HG03045 (cell line): ENCODE measurements at regions not wholly inside any gene's neighbourhood (a gene's known extent, or its start where the extent isn't known, plus 50 kb on each side); places are given as distances from the start of the nearest gene placed in this dataset.

ENCODE experiments used
- ATAC-seq: cut with Tn5 transposase; IDR thresholded peaks from one replicate; pipeline ENCODE4 v1.9.1; 2021; ENCODE audit warnings: mild to moderate bottlenecking, moderate library complexity; ENCODE audit not compliant: unreplicated experiment

DNA sequence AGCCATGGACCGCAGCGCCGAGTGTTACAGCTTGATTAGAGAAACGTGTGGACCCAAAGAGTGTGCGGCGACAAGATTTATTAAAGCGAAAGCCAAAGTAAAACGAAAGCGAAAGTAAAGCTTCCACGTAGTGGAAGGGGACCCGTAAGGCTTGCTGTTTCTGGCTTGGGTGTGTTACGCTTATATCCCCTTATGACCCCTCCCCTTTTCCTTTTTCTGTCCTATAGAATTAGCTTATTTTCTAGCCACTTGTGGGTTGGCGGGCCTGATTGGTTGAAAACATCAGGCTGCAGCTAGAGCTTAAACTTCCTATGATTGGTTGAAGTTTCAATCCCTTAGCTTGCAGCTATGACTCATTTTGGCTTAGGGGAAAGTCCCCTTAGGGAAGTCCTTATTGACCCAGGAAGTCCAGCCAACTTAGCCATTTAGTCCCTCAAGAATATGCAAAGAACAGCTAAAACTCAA is 969.7 kb downstream of the DCDC2C start:
- ATAC-seq, result no peak

DNA sequence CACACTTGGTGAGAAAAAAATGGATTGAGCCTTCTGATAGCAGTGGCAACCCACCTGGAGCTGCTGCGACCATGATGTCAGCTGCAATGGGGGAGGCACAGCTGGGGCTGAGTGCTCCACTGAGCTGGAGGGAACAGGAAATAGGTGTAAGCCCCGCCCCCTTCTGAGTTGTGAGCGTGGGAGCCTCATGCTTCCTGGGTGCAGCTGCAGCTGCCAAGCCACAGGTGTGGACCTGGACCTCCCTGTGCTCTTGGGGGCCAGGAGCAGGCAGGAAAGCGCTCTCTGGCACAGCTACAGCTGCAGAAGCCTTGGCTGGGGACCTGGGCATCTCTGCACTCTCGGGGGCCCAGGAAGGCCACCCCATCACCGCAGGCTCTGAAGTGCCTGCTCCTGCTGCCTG is 970.6 kb downstream of the DCDC2C start:
- ATAC-seq, result no peak

DNA sequence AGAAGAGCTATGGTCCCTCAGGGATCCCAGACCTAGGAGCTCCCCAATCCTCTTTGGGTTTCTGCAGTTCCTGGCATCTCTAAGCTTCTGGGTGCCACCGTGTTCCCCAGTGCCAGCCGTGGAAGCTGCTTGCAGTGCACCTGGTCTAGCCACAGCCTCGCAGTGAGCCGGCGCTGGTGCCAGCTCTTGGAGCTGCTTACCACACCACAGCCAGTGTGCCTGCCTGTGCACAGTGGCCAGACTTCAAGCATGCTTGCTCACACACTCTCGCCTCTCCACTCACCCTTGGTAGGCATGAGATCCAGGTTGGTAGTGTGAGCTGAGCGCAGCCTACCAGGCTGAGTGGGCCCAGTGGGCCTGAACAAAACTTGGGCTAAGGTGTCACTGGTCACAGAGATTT is 971.9 kb downstream of the DCDC2C start:
- ATAC-seq, result no peak

DNA sequence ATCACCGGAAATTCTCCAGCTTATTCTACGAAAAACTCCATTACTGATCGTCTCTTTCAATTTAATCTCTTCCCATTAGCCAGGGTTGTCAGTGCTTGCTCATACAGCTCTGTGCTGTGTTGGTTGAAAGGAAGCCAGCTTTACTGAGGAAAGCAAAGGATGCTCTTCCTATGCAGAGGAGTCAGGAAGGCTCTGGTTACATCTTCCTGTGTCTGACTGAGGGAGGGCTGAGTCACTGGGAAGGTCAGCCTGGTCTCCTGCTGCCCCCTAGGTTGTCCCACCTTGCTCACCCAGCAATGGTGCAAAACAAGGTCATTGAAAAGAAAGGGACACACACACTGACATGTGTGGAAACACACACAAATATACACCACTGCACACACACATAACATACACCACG is 975.6 kb downstream of the DCDC2C start:
- no peak for ATAC-seq

DNA sequence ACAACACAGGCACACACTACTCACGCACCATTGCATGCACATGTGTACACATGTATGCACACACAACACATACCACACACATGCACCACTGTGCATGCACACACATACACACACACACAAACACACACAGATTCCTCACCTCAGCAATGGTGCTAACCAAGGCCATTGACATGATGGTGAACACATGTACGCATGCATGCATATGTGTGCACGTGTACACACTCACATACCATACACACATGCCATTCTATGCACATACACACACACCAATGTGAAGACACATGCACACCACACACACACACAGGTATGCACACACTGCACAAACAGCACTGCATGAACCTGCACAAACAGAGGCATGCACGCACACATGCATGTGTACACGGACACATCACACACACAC is 976.0 kb downstream of the DCDC2C start:
- no peak for ATAC-seq

DNA sequence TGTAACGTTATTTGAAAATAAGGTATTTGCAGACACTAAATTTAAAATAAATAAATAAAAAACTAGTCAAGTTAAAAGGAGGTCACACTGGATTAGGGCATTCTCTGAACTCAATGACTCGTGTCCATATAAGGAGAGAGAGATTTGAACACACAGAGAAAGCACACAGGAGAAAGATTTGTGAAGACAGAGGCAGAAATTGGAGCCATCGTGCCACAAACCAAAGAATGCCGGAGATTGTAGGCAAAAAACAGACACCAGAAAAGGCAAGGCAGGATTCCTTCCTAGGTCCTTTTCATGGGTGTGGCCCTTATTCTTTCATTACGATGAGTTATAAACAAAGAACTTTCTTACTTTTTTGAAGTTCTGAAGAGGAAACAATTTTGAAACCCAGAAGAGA is 981.5 kb downstream of the DCDC2C start:
- no peak for ATAC-seq

DNA sequence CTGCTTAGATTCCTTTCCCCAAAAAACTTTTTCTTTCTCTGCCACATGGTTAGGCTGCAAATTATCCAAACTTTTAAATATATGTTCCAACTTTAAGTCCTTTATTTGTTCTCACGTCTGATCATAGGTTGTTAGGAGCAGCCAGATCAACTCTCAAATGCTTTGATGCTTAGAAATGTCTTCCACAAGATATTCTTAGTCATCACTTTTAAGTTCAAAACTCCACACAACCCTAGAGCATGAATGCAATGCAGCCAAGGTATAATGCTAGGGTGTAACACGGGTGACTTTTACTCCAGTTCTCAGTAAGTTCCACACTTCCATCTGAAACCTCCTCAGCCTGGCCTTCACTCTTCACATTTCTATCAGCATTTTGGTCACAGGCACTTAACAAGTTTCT is 987.5 kb downstream of the DCDC2C start:
- ATAC-seq, result no peak

DNA sequence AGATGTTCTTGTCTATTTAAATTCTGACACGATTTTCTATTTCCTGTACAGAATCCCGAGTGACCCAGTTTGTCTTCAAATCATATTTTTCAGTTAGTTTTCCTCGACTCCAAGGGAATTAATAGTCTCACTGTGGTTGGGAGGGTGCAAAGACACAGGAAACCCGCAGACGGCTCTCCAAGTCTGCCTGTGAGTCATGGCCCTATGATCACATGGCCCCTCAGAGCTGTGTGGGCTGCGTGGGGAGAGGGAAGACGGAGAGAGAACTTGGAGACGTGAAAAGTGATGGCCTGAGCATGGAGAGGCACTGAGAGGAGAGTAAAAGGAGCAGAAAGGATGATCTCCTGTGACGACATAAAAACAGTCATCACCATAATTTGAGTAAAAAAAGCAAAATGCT is 989.9 kb downstream of the DCDC2C start:
- no peak for ATAC-seq

DNA sequence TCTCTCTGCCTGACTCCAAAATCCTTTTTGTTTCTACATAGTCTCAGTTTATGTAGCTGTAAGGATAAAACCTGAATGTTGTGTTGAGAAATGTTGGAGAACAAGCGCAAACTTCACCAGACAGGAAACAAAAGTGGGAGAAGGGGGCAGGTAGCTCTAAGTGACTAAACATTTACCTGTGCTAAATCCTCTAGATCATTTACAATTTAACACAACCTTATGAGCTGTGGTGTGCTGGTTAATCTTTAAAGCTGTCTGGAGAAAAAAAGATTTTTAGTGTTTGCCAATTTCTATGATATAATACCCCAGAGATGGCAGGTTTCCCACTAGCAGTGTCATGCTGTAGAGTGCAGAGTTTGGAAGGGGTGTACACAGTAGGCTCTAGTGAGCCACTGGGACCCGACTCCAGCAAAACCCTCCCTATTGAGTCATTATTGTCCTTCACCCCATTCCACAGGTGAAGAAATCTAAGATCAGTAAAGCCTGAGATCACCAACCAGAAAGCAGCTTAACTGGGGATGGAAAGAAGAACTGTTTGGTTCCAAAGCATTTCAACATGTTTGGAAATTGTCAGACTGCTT is 992.0 kb downstream of the DCDC2C start:
- ATAC-seq, result no peak

DNA sequence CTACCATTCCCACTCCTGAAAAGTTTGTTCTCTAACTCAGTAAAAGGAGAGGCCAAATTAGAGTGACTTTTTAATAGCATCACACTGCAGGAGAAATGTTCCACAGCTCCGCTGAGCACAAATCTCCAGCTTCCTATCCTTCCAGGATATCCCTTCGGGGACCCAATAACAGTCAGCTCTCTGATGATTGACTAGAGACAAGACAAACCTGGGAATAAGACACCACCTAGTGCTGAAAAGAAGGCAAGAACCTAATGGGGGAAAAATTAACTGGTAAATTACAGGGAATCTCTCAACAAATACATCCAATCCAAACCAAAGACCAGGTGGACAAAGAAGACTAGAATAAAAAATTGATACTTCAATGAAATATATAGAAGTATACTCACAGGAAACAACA is 977.1 kb upstream of the SOX11 start:
- ATAC-seq, result no peak

DNA sequence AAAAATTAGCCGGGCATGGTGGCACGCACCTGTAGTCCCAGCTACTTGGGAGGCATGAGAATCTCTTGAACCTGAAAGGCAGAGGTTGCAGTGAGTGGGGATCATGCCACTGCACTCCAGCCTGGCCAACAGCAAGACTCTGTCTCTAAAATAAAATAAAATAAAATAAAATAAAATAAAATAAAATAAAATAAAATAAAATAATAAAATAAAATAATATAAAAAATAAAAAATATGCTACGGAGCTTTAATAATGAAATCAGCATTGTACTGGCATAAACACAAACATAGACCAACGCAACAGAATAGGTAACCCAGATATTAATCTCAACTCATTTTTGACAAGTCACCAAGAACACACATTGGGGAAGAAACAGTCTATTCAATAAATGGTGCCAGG is 973.4 kb upstream of the SOX11 start:
- ATAC-seq, result no peak

DNA sequence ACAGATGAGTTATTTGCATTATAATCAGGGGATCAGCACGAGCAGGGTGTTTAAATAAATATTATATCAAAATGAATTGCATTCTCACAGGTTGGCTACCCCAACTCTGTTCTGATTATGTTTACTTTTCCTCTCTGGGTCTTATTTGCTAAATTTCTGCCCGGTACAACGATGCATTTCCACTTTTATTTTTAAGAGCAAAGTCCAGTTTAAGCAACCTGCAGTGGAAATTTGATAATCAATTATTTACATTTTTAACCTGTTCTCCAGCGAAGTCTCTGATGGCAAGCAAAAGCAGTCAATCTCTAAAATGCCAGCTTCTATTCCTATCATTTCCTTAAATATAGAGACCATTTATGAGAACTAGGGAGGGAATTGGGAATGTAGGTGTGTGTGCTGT is 966.6 kb upstream of the SOX11 start:
- no peak for ATAC-seq

DNA sequence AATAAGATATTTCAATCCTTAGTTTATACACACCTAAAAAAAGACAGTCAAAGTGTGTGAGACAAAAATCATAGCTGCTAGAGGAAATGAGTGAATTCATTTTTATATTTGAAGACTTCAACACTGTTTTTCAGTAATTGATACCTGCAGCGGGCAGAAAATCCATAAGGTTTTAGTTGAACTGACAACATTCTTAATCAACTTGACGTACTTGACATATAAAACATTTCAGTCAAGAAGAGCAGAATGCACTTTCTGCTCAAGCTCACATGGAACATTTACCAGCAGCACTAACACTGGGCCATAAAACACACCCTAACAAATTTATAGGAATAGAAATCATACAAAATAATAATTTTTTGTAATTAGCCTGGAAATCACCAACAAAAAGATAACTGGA is 959.6 kb upstream of the SOX11 start:
- ATAC-seq, result no peak

DNA sequence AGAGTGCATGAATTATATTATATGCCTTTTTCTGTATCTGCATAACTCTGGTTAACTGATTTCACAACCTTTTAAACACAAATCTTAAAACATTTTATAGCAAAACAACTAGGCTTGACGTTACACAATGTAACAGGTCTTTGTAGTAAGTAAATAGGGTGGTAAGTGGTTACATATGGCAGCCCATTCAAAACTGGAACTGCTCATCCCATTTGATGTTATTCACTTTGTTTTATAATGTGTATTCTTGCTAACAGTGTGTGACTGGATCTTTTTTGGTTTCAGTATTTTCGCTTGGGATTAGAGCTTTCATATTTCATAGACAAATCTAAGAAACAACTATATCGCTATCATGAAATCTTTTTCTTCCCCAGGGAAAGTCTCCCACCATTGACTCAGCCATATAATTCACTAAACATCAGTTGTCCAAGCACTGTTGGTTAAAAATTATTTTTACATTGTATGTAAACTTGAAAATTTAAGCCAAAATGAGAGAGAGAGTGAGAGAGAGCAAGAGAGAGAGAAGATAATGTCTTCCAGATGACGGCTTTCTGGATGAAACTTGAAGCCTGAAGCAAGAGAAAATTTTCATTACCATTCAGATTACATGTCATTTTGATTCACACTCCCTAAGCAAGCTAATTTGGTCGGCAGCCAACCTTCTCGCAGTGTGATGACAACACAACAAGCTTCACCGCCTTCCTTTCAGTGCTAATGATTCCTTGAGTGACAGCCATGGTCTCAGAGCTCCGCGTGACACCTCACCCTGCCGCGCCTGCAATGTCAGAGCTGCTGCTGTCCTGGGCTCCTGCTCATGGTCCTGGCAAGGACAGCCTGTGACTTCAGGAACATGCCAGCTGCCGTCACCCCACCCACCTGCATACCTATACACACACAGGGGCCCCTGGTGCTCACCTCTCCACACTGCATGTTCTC is 946.9 kb upstream of the SOX11 start:
- ATAC-seq, result no peak

DNA sequence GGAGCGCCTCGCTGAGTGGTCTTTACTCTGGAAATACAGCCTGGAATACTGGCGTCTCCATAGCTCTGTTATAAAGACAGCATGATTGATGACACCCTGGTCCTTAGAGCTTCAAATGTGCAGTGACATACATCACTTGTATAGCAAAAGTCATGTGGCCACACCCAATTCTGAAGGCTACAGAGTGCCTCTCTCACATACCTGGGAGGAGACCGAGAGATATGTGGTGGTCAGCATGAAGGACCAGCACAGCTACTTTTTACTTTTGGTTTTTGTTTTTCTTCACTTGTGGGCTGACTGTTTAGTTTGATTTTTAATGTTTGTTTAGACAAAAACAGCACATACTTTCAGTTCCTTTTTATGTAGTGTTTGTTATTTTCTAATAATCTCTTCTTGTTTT is 938.5 kb upstream of the SOX11 start:
- no peak for ATAC-seq

DNA sequence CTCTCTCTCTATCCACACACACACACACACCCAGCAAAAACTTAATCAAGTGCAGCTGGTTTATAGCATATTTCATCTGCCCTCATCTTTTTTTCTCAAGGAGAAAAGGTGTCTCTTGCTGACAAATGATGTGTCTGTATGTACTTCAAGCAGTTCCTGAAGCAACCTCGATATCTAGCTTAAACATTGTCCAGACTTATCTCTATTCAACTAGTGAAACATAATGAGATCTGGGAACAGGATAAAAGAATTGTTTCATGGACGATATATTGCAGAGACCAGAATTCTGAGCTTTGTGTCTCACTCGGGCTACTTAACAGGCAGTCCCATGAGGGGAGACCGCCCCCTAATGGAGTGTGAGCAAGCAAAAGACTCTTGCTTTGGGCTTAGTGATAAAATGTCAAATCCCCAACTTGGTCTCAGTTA is 929.2 kb upstream of the SOX11 start:
- no peak for ATAC-seq

DNA sequence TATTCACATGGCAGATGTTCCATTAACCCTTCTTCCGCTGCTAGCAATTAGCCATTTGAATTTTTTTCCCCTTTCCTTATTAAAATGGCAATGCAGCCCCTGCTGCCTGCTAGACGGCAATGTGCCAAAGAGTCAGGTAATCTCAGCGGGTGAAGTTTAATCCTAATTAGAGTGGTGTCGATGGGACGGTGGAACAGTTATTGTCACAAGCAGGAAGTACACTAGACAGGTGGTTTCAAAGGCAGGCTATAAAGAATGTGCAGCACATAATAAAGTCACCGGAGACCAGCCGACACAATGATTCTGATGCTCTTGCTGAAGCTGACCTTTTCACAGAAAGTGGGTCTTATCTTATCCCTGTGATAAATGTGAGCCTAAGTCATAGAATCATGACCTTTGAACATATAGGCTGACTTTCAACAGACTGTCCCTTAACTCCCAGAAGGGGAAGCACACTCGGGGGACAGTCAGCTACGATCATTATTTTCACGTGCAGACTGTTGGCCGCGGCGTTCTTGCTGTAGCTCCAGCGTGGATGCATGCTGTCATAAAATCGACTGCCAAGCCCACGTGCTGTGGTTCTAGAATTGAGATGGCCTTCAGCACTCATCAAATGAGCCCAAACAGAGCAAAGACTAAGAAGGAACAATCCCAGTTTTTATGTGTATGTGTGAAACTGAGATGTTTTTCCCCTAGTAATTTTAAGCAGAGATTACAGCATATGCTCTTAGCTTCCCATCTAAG is 926.2 kb upstream of the SOX11 start:
- no peak for ATAC-seq

DNA sequence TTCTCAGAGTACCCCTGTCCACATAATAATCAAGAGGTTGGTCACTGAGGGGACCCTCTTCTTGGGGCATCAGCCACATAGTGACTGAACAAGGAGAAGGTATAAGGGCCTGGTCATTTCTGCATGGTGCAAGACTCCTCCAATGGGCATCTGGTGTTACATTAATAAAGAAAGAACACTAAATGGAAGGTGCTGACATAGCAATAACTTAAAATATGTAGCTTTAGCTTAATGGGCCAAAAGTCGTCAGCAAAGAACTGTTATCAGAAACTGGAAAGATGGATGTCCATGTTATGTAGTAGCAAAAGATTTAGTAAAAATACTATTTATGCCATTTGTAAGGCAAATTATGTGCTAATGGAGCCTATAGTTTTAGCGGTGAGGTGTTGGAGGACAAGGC is 916.5 kb upstream of the SOX11 start:
- no peak for ATAC-seq

DNA sequence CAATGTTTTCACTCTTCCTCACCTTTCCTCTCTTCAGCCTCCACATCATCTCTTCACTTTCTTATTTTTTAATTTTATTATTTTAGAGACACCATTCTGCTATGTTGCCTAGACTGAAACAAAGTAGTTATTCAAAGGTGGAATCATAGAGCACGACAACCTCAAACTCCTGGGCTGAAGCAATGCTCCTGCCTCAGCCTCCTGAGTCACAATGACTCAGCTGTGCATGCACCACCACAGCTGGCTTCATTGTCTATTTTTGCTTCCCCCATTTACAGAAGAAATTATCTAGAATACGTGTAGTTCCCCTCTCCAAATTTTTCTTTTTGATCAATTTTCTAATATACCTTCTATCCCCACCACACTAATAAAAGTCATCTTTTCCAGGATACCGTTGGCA is 911.5 kb upstream of the SOX11 start:
- no peak for ATAC-seq

DNA sequence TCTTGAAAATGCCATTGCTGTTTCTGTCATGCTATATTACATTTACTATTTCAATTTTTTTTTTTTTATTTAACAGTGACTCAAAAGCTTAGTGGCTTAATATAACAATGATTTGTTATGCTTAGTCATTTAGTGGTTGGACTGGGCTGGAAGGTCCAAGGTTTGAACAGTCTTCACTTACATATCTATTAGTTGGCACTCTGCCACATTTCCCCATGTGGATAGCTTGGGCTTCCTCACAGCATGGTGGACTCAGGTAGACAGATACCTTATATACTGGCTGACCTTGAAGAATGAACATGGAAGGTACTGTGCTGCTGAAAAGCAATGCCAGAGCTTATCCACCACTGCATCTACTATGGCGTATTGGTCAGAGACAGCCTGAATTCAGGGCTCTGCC is 909.5 kb upstream of the SOX11 start:
- no peak for ATAC-seq

DNA sequence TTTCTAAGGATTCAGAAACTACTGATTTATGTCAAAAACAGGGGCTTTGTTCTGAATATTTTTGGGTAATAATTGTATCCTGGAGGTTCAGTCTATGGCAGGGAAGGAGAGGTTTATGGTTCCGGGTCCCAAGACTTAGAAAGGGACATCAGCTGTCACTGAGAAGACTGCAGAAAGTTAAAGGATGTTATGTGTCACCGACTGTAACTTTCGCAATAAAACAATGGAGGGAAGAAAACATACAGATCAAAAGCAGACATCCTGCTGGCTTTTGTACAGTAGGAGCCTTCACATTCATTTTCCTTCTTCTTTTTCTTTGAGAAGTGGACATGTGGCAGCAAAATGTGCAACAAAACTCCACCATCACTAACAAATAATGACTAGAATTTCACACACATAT is 900.7 kb upstream of the SOX11 start:
- ATAC-seq, result no peak

DNA sequence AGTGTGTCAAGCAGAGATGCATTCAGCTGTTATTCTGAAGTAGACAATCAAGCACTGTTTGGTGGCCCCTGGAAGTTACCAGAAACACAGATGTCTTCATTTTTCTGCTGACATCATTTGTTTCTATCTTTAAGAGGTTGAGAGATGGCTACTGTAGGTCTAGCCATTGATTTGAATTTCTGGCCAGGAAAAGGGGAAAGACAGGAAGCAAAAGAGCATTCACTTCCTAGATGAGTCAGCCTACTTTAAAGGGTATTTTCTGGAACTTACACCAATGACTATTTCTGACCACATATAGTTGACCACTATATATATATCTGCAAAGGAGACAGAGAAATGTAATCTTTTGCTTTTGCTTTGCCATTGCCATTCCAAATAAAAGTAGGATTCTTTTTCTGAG is 900.1 kb upstream of the SOX11 start:
- no peak for ATAC-seq
